CD4-positive, alpha-beta memory T cell (primary cell): ENCODE measurements at regions not wholly inside any gene's neighbourhood (a gene's known extent, or its start where the extent isn't known, plus 50 kb on each side); places are given as distances from the start of the nearest gene placed in this dataset.

Experiments
- CTCF ChIA-PET: fragments of 350-600 bp; sonication (Branson Sonifier 250); formaldehyde crosslinking; loops from one replicate; lab custom pipeline; 2021; ENCODE audit warnings: inconsistent platforms; ENCODE audit not compliant: partially characterized antibody; lab: Charles Lee
- POLR2A ChIA-PET: fragments of 350-600 bp; sonication (Branson Sonifier 250); formaldehyde crosslinking; loops from one replicate; lab custom pipeline; 2021; ENCODE audit not compliant: partially characterized antibody; lab: Charles Lee
- DNase-seq, 5 donors: peaks; one replicate each; pipeline versions ENCODE4 v3.0.0 to v3.0.0-alpha.2; 2020 to 2022; ENCODE audit warnings: mixed read lengths in 1 of 5
- H3K27ac ChIP-seq: one replicate; pipeline ENCODE4 v1.7.0; 2013; ENCODE audit warnings: low read depth, low read length
- H3K27me3 ChIP-seq: 2 replicates; pipeline ENCODE4 v1.7.0; 2013; ENCODE audit warnings: mild to moderate bottlenecking, low read length, moderate library complexity; ENCODE audit not compliant: insufficient read depth
- H3K36me3 ChIP-seq: 2 replicates; pipeline ENCODE4 v1.7.0; 2013; ENCODE audit warnings: mild to moderate bottlenecking, low read length, moderate library complexity; ENCODE audit not compliant: insufficient read depth
- H3K4me1 ChIP-seq: 2 replicates; pipeline ENCODE4 v1.7.0; 2013; ENCODE audit warnings: mild to moderate bottlenecking, low read length, moderate library complexity; ENCODE audit not compliant: insufficient read depth
- H3K4me3 ChIP-seq, 2 donors: one replicate each; pipeline ENCODE4 v1.7.0; 2013; ENCODE audit warnings: low read length in 2 of 2, mild to moderate bottlenecking in 1 of 2
- H3K9me3 ChIP-seq, 2 donors: one replicate each; pipeline ENCODE4 v1.7.0; 2013; ENCODE audit warnings: low read length in 2 of 2, control low read depth in 1 of 2; ENCODE audit not compliant: control insufficient read depth in 1 of 2
- H3K27ac Mint-ChIP-seq, 7 donors: one replicate each; pipeline ENCODE4 v1.8.0; 2020 to 2021; ENCODE audit warnings: mixed read lengths in 7 of 7, mild to moderate bottlenecking in 6 of 7, inconsistent platforms in 3 of 7, moderate library complexity in 3 of 7
- H3K27me3 Mint-ChIP-seq, 2 donors: one replicate each; pipeline ENCODE4 v1.8.0; 2020 to 2021; ENCODE audit warnings: mixed read lengths in 2 of 2
- H3K36me3 Mint-ChIP-seq, 2 donors: one replicate each; pipeline ENCODE4 v1.8.0; 2020 to 2021; ENCODE audit warnings: mixed read lengths in 2 of 2, inconsistent platforms in 1 of 2, mild to moderate bottlenecking in 1 of 2
- H3K4me1 Mint-ChIP-seq, 4 donors: one replicate each; pipeline ENCODE4 v1.8.0; 2020 to 2021; ENCODE audit warnings: mixed read lengths in 4 of 4, mild to moderate bottlenecking in 1 of 4
- H3K4me3 Mint-ChIP-seq, 8 donors: one replicate each; pipeline ENCODE4 v1.8.0; 2020 to 2021; ENCODE audit warnings: mixed read lengths in 8 of 8, mild to moderate bottlenecking in 7 of 8, moderate library complexity in 6 of 8, inconsistent platforms in 3 of 8
- H3K9me3 Mint-ChIP-seq, 8 donors: one replicate each; pipeline ENCODE4 v1.8.0; 2020 to 2021; ENCODE audit warnings: mixed read lengths in 8 of 8, mild to moderate bottlenecking in 5 of 8, inconsistent platforms in 3 of 8, moderate library complexity in 1 of 8
- intact Hi-C: fragments of 100-400 bp; cut with micrococcal nuclease; formaldehyde crosslinking; loops from one replicate; pipeline ENCODE4 v1.15.1; 2023

DNA sequence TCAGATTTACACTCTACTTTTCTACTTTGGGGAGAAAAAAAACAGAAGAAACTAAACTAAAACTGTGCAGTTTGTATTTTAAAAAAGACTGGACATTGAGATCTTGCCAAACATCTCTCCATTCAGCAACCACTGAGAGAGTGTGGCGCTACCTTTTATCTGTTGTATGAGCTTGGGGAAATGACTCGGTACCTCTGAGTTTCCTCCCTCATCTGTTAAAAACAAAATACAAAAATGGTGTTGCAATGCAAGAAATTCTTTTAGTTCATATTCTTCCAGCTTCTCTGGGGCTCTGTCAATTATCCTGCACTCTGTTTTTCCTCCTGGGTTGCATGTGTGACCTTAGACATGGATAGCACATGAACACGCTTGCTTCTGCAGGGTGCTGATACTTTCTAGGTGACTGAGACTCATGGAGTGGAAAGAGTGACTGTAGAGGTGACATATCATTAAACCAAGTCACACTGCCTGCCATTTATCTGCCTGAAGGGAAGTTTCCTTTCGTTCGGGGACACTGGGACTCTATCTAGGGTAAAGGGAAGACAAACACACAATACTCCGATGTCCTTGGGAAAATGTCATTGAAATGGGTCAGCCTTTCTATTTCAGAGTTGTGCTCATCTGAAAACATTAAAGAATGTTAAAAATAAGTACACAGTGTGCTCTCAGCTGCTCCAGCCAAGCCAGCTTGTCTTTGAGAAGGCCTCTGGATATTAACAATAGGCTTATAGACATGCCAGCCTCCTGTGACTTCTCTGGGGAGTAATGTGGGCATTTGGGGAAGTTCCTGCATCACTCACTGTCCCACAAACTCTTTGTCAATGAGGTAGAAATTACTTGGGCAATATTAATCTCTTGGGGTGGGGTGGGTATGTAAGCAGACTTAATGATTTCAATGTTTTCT, 91.4 kb downstream of the TRIB2 start:
- CTCF ChIA-PET = no interaction called here
- no peak for DNase-seq
- Histone ChIP-seq H3K36me3 (no peaks in the 10 kb centered on the region), H3K27me3 (no peaks in the 10 kb centered on the region), H3K4me3 (no peak overlapping the region), H3K9me3 (no peaks in the 10 kb centered on the region), H3K4me1 (no peaks in the 10 kb centered on the region), H3K27ac (no peak overlapping the region)
- no peak overlapping the region for H3K4me3 Mint-ChIP-seq
- peaks cover 0 to 1% of the 10 kb centered on the region in 2 donors for H3K27me3 Mint-ChIP-seq
- no peaks in the 10 kb centered on the region for H3K9me3 Mint-ChIP-seq
- no peaks in the 10 kb centered on the region for H3K36me3 Mint-ChIP-seq
- intact Hi-C loops = no loop called here
- H3K27ac Mint-ChIP-seq = no peak overlapping the region
- POLR2A ChIA-PET = no interaction called here
- no peaks in the 10 kb centered on the region for H3K4me1 Mint-ChIP-seq

- Mint-ChIP-seq H3K4me1 (no peaks in the 10 kb centered on the region), H3K27ac (peak overlapping the region in 2 of 7 donors; percentile 7 to 49), H3K4me3 (no peak overlapping the region), H3K9me3 (no peaks in the 10 kb centered on the region), H3K27me3 (peaks cover 0 to 1% of the 10 kb centered on the region in 2 donors), H3K36me3 (no peaks in the 10 kb centered on the region)
- H3K4me1 ChIP-seq = no peaks in the 10 kb centered on the region
- H3K27ac ChIP-seq = no peak overlapping the region
- H3K9me3 ChIP-seq = no peaks in the 10 kb centered on the region
- POLR2A ChIA-PET = no interaction called here
- intact Hi-C loops = no loop called here
- no peaks in the 10 kb centered on the region for H3K27me3 ChIP-seq
- no peak overlapping the region for H3K4me3 ChIP-seq
- no peaks in the 10 kb centered on the region for H3K36me3 ChIP-seq
- DNase-seq = no peak
- CTCF ChIA-PET = interaction anchor here (1.7 kb wide), 1 partner anchor 120 kb away, joined by 4 read pairs; no protein-coding TSS in a partner anchor
Measured at GRCh38 chr2:12809526-12809925, 92.8 kb downstream of the TRIB2 start.

GRCh38 chr2:12811916-12812315, 95.2 kb downstream of the TRIB2 start:
- intact Hi-C loops = no loop called here
- Histone ChIP-seq H3K27me3 (no peaks in the 10 kb centered on the region), H3K4me1 (peaks cover 17% of the 10 kb centered on the region), H3K27ac (no peak overlapping the region), H3K9me3 (no peaks in the 10 kb centered on the region), H3K4me3 (no peak overlapping the region), H3K36me3 (no peaks in the 10 kb centered on the region)
- H3K9me3 Mint-ChIP-seq = no peaks in the 10 kb centered on the region
- ChIA-PET POLR2A (no interaction called here), CTCF (no interaction called here)
- no peaks in the 10 kb centered on the region for H3K36me3 Mint-ChIP-seq
- peaks cover 13 to 19% (median 15%) of the 10 kb centered on the region in 4 donors for H3K4me1 Mint-ChIP-seq
- no peak for DNase-seq
- H3K27me3 Mint-ChIP-seq = no peaks in the 10 kb centered on the region
- no peak overlapping the region for H3K27ac Mint-ChIP-seq
- H3K4me3 Mint-ChIP-seq = no peak overlapping the region

DNA sequence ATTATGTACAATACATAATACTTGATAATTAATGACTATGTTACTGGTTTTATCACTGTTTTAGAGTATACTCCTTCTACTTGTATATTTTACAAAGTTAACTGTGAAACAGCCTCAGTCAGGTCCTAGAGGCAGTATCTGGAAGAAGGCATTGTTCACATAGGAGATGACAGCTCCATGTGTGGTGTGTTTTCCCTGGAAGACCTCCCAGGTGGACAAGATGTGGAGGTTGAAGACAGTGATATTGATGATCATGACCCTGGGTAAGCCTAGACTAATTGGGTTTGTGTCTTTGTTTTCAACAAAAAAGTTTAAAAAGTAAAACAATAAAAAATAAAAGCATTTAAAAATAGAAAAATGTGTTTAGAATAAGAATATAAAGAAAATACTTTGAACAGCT, 96.4 kb downstream of the TRIB2 start:
- Mint-ChIP-seq H3K4me3 (no peak overlapping the region), H3K27ac (no peak overlapping the region), H3K27me3 (no peaks in the 10 kb centered on the region), H3K36me3 (no peaks in the 10 kb centered on the region), H3K9me3 (no peaks in the 10 kb centered on the region), H3K4me1 (peaks cover 21 to 31% (median 26%) of the 10 kb centered on the region in 4 donors)
- Histone ChIP-seq H3K36me3 (no peaks in the 10 kb centered on the region), H3K4me1 (peaks cover 29% of the 10 kb centered on the region), H3K27me3 (no peaks in the 10 kb centered on the region), H3K9me3 (no peaks in the 10 kb centered on the region), H3K27ac (no peak overlapping the region), H3K4me3 (no peak overlapping the region)
- CTCF ChIA-PET = no interaction called here
- intact Hi-C loops = no loop called here
- POLR2A ChIA-PET = no interaction called here
- no peak for DNase-seq

DNA sequence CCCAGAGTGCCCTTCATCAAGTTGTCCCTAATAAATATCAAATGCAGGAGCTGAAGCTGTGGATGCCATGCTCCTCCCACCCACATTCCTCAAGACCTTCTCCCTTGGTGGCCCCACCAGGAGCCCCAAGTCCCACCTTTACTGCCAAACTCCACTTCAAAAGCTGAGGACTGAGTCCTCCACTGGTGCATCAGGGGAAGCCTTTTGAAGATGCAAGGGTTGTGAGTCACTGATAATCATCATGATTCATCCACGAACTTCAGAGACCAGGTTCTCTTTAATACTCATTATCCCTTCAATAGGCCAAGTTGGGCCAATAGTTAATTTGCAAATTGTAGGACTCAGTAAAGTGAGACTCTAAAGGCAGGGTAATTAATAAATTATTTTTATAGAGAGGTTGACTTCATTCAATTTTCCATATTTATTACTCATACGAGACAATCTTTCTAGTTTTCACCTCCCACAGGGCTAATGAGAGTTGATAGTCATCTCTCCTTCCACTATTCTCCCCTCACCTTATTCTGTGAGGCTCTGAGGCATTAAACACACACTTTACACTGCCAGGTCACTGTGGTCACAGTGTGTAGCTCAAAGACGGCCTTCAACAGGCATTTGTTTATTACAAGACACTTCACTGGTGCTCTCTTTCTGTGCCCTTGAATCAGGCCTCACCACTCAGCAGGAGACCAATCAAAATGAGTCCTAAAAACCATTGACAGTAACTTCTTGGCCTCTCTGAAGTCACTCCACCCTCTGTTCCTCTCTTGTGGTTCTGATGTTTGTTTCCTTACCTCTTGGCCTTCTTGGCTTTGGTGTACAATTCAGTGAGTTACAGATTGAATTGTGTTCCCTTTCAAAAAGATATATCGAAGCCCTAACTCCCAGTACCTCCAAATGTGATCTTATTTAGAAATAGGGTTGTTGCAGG, 99.9 kb downstream of the TRIB2 start:
- H3K36me3 Mint-ChIP-seq = no peaks in the 10 kb centered on the region
- Histone ChIP-seq H3K9me3 (no peaks in the 10 kb centered on the region), H3K4me1 (peaks cover 54% of the 10 kb centered on the region), H3K27ac (no peak overlapping the region), H3K36me3 (no peaks in the 10 kb centered on the region), H3K27me3 (no peaks in the 10 kb centered on the region), H3K4me3 (no peak overlapping the region)
- DNase-seq = peak in 4 of 5 donors; percentile 16 to 34 (median 30)
- peaks cover 40 to 64% (median 52%) of the 10 kb centered on the region in 4 donors for H3K4me1 Mint-ChIP-seq
- no peaks in the 10 kb centered on the region for H3K27me3 Mint-ChIP-seq
- peak overlapping the region in 7 of 8 donors; percentile 2 to 75 (median 26) for H3K4me3 Mint-ChIP-seq
- intact Hi-C loops = no loop called here
- CTCF ChIA-PET = interaction anchor here (0.9 kb wide), 1 partner anchor 17 kb away, joined by 3 read pairs; no protein-coding TSS in a partner anchor
- H3K9me3 Mint-ChIP-seq = no peaks in the 10 kb centered on the region
- POLR2A ChIA-PET = interaction anchor here (0.6 kb wide), 1 partner anchor 689 kb away, joined by 4 read pairs; no protein-coding TSS in a partner anchor
- H3K27ac Mint-ChIP-seq = peak overlapping the region in 4 of 7 donors; percentile 48 to 80 (median 56)

- Mint-ChIP-seq H3K9me3 (no peaks in the 10 kb centered on the region), H3K27me3 (no peaks in the 10 kb centered on the region), H3K4me3 (peak overlapping the region in 2 of 8 donors; percentile 33 to 51), H3K27ac (peak overlapping the region in 1 of 7 donors; percentile 20), H3K4me1 (peaks cover 40 to 64% (median 54%) of the 10 kb centered on the region in 4 donors), H3K36me3 (no peaks in the 10 kb centered on the region)
- H3K27me3 ChIP-seq = no peaks in the 10 kb centered on the region
- intact Hi-C loops = no loop called here
- no peaks in the 10 kb centered on the region for H3K9me3 ChIP-seq
- ChIA-PET CTCF (no interaction called here), POLR2A (no interaction called here)
- H3K4me1 ChIP-seq = peaks cover 54% of the 10 kb centered on the region
- no peak overlapping the region for H3K27ac ChIP-seq
- no peak for DNase-seq
- H3K36me3 ChIP-seq = no peaks in the 10 kb centered on the region
- no peak overlapping the region for H3K4me3 ChIP-seq
Measured at GRCh38 chr2:12817870-12818269, 101.1 kb downstream of the TRIB2 start.
